CD4-positive, alpha-beta T cell (primary cell): ENCODE measurements at regions not wholly inside any gene's neighbourhood (a gene's known extent, or its start where the extent isn't known, plus 50 kb on each side); places are given as distances from the start of the nearest gene placed in this dataset.

Experiments
- ATAC-seq: fragments of 200-7000 bp; cut with Tn5 transposase; one replicate; pipeline ENCODE4 v1.10.0; 2022; ENCODE audit warnings: mild to moderate bottlenecking; ENCODE audit not compliant: poor library complexity
- CTCF ChIA-PET: fragments of 350-600 bp; sonication (Branson Sonifier 250); formaldehyde crosslinking; loops from one replicate; lab custom pipeline; 2021; ENCODE audit warnings: antibody characterized with exemption, inconsistent platforms; lab: Charles Lee
- POLR2A ChIA-PET: fragments of 350-600 bp; sonication (Branson Sonifier 250); formaldehyde crosslinking; loops from one replicate; lab custom pipeline; 2021; ENCODE audit warnings: antibody characterized with exemption, inconsistent platforms; lab: Charles Lee
- DNase-seq, 14 experiments: peaks; one replicate each; pipeline ENCODE4 v3.0.0-alpha.2; 2013 to 2020; ENCODE audit warnings: mixed read lengths in 2 of 14
- H3K27ac ChIP-seq, 2 donors: one replicate each; pipeline versions ENCODE4 v1.5.1 to v1.7.0; 2013; ENCODE audit warnings: low read length in 2 of 2, low read depth in 1 of 2, mild to moderate bottlenecking in 1 of 2
- H3K27me3 ChIP-seq, 2 experiments: 1 replicate in 1 of 2; 2 replicates in 1 of 2; pipeline versions ENCODE4 v1.6.1 to v1.7.0; 2013; ENCODE audit warnings: low read length in 2 of 2, control low read depth in 1 of 2, mild to moderate bottlenecking in 1 of 2, moderate library complexity in 1 of 2; ENCODE audit not compliant: insufficient read depth in 2 of 2, control insufficient read depth in 1 of 2
- H3K36me3 ChIP-seq: one replicate; pipeline ENCODE4 v1.6.1; 2013; ENCODE audit warnings: low read length, control low read depth; ENCODE audit not compliant: insufficient read depth
- H3K4me1 ChIP-seq: one replicate; pipeline ENCODE4 v1.6.1; 2013; ENCODE audit warnings: low read length, control low read depth; ENCODE audit not compliant: insufficient read depth
- H3K4me3 ChIP-seq: one replicate; pipeline ENCODE4 v1.5.1; 2013; ENCODE audit warnings: mild to moderate bottlenecking, low read length, moderate library complexity
- H3K9me3 ChIP-seq, 2 experiments: 1 replicate in 1 of 2; 2 replicates in 1 of 2; pipeline versions ENCODE4 v1.6.1 to v1.7.0; 2013; ENCODE audit warnings: low read length in 2 of 2, mild to moderate bottlenecking in 2 of 2, control low read depth in 1 of 2, moderate library complexity in 1 of 2; ENCODE audit not compliant: control insufficient read depth in 1 of 2, insufficient read depth in 1 of 2
- H3K27ac Mint-ChIP-seq: one replicate; pipeline ENCODE4 v1.8.0; 2020; ENCODE audit warnings: mixed read lengths
- H3K27me3 Mint-ChIP-seq: one replicate; pipeline ENCODE4 v1.8.0; 2021; ENCODE audit warnings: mixed read lengths
- H3K36me3 Mint-ChIP-seq: one replicate; pipeline ENCODE4 v1.8.0; 2021; ENCODE audit warnings: low read depth, mixed read lengths
- H3K4me1 Mint-ChIP-seq: one replicate; pipeline ENCODE4 v1.8.0; 2021; ENCODE audit warnings: low read depth, mixed read lengths
- H3K4me3 Mint-ChIP-seq: one replicate; pipeline ENCODE4 v1.8.0; 2020; ENCODE audit warnings: mild to moderate bottlenecking, mixed read lengths
- H3K9me3 Mint-ChIP-seq: one replicate; pipeline ENCODE4 v1.8.0; 2020; ENCODE audit warnings: mixed read lengths
- CTCF ChIP-seq: fragments of 200-600 bp; IDR thresholded peaks from one replicate; pipeline ENCODE4 v1.8.0; 2022; ENCODE audit warnings: antibody characterized with exemption, mild to moderate bottlenecking
- intact Hi-C, 2 experiments: fragments of 100-400 bp; cut with DNase I in 1 of 2; cut with micrococcal nuclease in 1 of 2; formaldehyde crosslinking; loops; one replicate each; pipeline versions ENCODE4 v1.15.1 to v1.9.0; 2023 to 2025; cut with DNase I, micrococcal nuclease

DNA sequence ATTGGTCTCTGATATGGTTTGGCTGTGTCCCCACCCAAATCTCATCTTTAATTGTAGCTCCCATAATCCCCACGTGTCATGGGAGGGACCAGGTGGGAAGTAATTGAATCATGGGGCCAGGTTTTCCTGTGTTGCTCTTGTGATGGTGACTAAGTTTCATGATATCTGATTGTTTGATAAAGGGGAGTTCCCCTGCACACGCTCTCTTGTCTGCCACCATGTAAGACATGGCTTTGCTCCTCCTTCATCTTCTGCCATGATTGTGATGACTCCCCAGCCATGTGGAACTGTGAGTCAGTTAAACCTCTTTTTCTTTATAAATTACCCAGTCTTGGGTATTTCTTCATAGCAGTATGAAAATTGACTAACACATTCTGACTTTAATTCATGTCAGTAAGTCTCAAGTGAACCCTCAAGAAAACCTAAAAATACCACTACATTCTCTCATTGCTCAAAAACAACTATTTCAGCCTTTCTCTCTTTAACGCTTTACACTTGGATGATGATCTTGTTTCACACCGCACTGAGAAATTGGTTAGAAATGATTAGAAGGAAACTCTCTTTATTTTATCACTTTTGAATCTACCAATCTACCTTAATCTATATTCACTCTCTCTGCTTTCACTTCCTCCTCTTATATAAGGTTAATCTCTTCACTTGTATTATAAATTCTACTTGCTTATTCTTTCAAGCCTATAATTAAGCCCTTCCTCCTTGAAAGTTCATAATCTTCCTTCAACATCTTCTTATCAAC, 110.1 kb downstream of the GALR1 start:
- H3K36me3 Mint-ChIP-seq, result no peaks in the 10 kb centered on the region
- Histone ChIP-seq H3K4me1 (no peaks in the 10 kb centered on the region), H3K4me3 (no peak overlapping the region), H3K27me3 (peaks cover 0 to 7% of the 10 kb centered on the region in 2 experiments), H3K9me3 (no peaks in the 10 kb centered on the region), H3K27ac (no peak overlapping the region), H3K36me3 (no peaks in the 10 kb centered on the region)
- H3K4me1 Mint-ChIP-seq, result no peaks in the 10 kb centered on the region
- ChIA-PET POLR2A (no interaction called here), CTCF (no interaction called here)
- H3K27me3 Mint-ChIP-seq, result peaks cover 55% of the 10 kb centered on the region
- DNase-seq, result no peak
- no peak overlapping the region for H3K27ac Mint-ChIP-seq
- intact Hi-C loops, result no loop called here
- H3K9me3 Mint-ChIP-seq, result peaks cover 10% of the 10 kb centered on the region
- no peak for TF ChIP-seq CTCF
- no peak for ATAC-seq
- no peak overlapping the region for H3K4me3 Mint-ChIP-seq

DNA sequence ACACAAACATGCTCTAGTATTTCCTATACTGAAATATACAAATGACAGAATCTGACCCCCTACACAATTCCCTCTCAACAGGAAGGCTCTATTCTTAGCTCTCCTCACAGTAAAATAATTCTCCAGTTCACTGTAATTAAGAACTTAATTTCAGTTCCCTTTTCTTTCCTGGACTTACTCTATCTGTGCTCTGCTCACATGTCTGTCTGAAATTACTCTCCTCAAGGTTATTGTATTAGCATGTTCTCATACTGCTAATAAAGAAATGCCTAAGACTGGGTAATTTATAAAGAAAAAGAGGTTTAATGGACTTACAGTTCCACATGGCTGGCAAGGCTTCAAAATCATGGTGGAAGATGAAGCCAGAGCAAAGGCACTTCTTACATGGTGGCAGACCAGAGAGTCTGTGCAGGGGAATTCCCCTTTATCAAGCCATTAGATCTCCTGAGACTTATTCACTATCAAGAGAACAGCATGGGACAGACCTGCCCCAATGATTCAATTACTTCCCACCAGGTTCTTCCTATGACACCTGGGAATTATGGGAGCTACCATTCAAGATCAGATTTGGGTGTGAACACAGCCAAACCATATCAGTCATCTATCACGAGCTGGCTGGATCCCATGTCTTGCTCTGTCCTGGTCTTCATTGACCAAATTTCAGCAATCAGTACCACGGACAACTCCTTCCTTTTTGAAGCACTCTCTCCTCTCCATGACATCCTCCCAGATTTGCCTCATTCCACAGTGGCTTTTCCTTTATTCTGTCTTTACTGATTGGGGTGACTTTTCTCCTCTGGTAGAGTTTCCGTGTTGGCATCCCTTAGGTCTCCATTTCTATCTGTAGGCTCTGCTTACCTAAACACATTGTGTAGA, 110.9 kb downstream of the GALR1 start:
- peaks cover 56% of the 10 kb centered on the region for H3K27me3 Mint-ChIP-seq
- Histone ChIP-seq H3K36me3 (no peaks in the 10 kb centered on the region), H3K4me1 (no peaks in the 10 kb centered on the region), H3K27ac (no peak overlapping the region), H3K27me3 (peaks cover 0 to 7% of the 10 kb centered on the region in 2 experiments), H3K4me3 (no peak overlapping the region), H3K9me3 (no peaks in the 10 kb centered on the region)
- no peak for TF ChIP-seq CTCF
- ChIA-PET CTCF (no interaction called here), POLR2A (no interaction called here)
- H3K4me3 Mint-ChIP-seq, result no peak overlapping the region
- no peaks in the 10 kb centered on the region for H3K36me3 Mint-ChIP-seq
- no peak for DNase-seq
- intact Hi-C loops, result no loop called here
- H3K9me3 Mint-ChIP-seq, result peaks cover 10% of the 10 kb centered on the region
- ATAC-seq, result no peak
- no peak overlapping the region for H3K27ac Mint-ChIP-seq
- no peaks in the 10 kb centered on the region for H3K4me1 Mint-ChIP-seq

DNA sequence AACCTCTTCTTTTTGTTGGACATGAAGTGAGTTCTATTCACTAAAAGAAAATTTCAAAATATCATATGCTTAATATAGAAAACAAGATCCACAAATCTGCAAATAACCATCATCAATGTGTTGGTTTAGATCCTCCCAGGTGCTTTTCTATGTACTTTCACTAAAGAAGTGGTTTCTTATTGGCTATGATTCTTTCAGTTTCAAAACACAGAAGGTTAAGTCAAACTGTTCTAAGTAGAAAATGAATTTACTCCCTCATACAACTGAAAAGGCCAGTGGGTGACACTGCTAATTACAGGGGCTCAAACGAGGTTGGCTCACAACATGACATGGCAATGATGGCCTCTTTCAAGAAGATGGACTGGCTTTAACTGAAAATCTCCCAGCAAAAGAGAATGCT, 111.7 kb downstream of the GALR1 start:
- Histone ChIP-seq H3K27ac (no peak overlapping the region), H3K36me3 (no peaks in the 10 kb centered on the region), H3K27me3 (peaks cover 0 to 9% of the 10 kb centered on the region in 2 experiments), H3K4me1 (no peaks in the 10 kb centered on the region), H3K9me3 (no peaks in the 10 kb centered on the region), H3K4me3 (no peak overlapping the region)
- H3K36me3 Mint-ChIP-seq, result no peaks in the 10 kb centered on the region
- no peak for TF ChIP-seq CTCF
- POLR2A ChIA-PET, result no interaction called here
- CTCF ChIA-PET, result no interaction called here
- no peak for DNase-seq
- ATAC-seq, result no peak
- H3K27me3 Mint-ChIP-seq, result peaks cover 59% of the 10 kb centered on the region
- no peaks in the 10 kb centered on the region for H3K4me1 Mint-ChIP-seq
- H3K4me3 Mint-ChIP-seq, result no peak overlapping the region
- H3K9me3 Mint-ChIP-seq, result peaks cover 10% of the 10 kb centered on the region
- no peak overlapping the region for H3K27ac Mint-ChIP-seq
- intact Hi-C loops, result no loop called here
